ENCODE measurements at regions not wholly inside any gene's neighbourhood (a gene's known extent, or its start where the extent isn't known, plus 50 kb on each side); places are given as distances from the start of the nearest gene placed in this dataset.

- WGBS (ENCODE audit: low lambda C conversion rate): 3% methylated on average over 1 of the region's 1 CpG
Measured at GRCh38 chr2:9065901-9066300, 62.4 kb upstream of the MBOAT2 start.

GRCh38 chr2:9063023-9063606 lies 59.6 kb upstream of the MBOAT2 start:
- no TSS peak for BruUV-seq (replicated peaks)
- Histone ChIP-seq H3K4me1 (ENCODE audit: insufficient read depth, low read length) (no peaks in the 10 kb centered on the region), H3K9ac (ENCODE audit: insufficient read depth, low read depth, low read length) (no peak overlapping the region), H3K79me2 (ENCODE audit: insufficient read depth, low read length) (no peaks in the 10 kb centered on the region), H3K27me3 (ENCODE audit: control insufficient read depth in 1 of 2, insufficient read depth in 2 of 2, low read length in 2 of 2) (peaks cover 0 to 13% of the 10 kb centered on the region in 2 experiments; a peak in 1 of 5 replicates), H3K4me2 (ENCODE audit: low read depth, low read length) (no peak overlapping the region), H3K4me3 (replicated peaks in 1 of 3; ENCODE audit: insufficient read depth in 1 of 3, low read depth in 2 of 3, low read length in 3 of 3) (no peak overlapping the region), H2AFZ (ENCODE audit: low read length) (no peak overlapping the region), H3K36me3 (replicated peaks in 1 of 2; ENCODE audit: control insufficient read depth in 1 of 2, insufficient read depth in 2 of 2, low read length in 2 of 2) (no peaks in the 10 kb centered on the region), H3K27ac (ENCODE audit: extremely low read length, insufficient read depth, low read length) (no peak overlapping the region), H4K20me1 (ENCODE audit: insufficient read depth, low read length) (no peaks in the 10 kb centered on the region), H3K9me3 (ENCODE audit: low read length) (no peaks in the 10 kb centered on the region)
- no peak for DNase-seq (ENCODE audit: low spot score)
- POLR2A ChIA-PET: no interaction called here
- in situ Hi-C loops (cut with HindIII; ENCODE audit: extremely low pct_ligation_motif_present, low pct_unique_long_range_greater_than_20kb) (no loop called here), intact Hi-C loops (cut with micrococcal nuclease; ENCODE audit: unreplicated experiment) (no loop called here)
- WGBS (ENCODE audit: low lambda C conversion rate): 40% methylated on average over 2 of the region's 2 CpGs
- FAIRE-seq: no peak
- TF ChIP-seq ZNF101 (CRISPR knock-in tag; IDR thresholded peaks at IDR 0.05; ENCODE audit: borderline replicate concordance, low read depth) (no peak), U2AF2 (IDR thresholded peaks at IDR 0.05; ENCODE audit: low read depth, low read length) (0 out of 2 replicates have a peak, but pooled peaks have one; percentile 76)
- no peak for ATAC-seq
- CTCF ChIA-PET (ENCODE audit: low intra/inter-chr PET ratio, low total read pairs): no interaction called here

More at GRCh38 chr2:9065901-9066300, 62.4 kb upstream of the MBOAT2 start:
- H3K36me3 ChIP-seq (replicated peaks in 1 of 2; ENCODE audit: control insufficient read depth in 1 of 2, insufficient read depth in 2 of 2, low read length in 2 of 2): no peaks in the 10 kb centered on the region
- no peaks in the 10 kb centered on the region for H4K20me1 ChIP-seq (ENCODE audit: insufficient read depth, low read length)
- intact Hi-C loops (cut with micrococcal nuclease; ENCODE audit: unreplicated experiment): no loop called here
- no peak overlapping the region for H2AFZ ChIP-seq (ENCODE audit: low read length)
- no peak for TF ChIP-seq RBAK (CRISPR knock-in tag; IDR thresholded peaks at IDR 0.05)
- TF ChIP-seq ZNF225 (CRISPR knock-in tag; IDR thresholded peaks at IDR 0.05): no peak
- no peak for TF ChIP-seq ZNF503 (CRISPR knock-in tag; IDR thresholded peaks at IDR 0.05)
- TF ChIP-seq ZNF160 (CRISPR knock-in tag; IDR thresholded peaks at IDR 0.05): peak; percentile 82
- no peak for TF ChIP-seq PAWR (CRISPR knock-in tag; IDR thresholded peaks at IDR 0.05; ENCODE audit: borderline replicate concordance)
- 0 out of 5 replicates have a peak, but pooled peaks cover 0 to 3% of the 10 kb centered on the region in 2 experiments for H3K27me3 ChIP-seq (ENCODE audit: control insufficient read depth in 1 of 2, insufficient read depth in 2 of 2, low read length in 2 of 2)
- in situ Hi-C loops (cut with HindIII; ENCODE audit: extremely low pct_ligation_motif_present, low pct_unique_long_range_greater_than_20kb): no loop called here
- no peaks in the 10 kb centered on the region for H3K79me2 ChIP-seq (ENCODE audit: insufficient read depth, low read length)
- H3K9me3 ChIP-seq (ENCODE audit: low read length): no peaks in the 10 kb centered on the region
- H3K27ac ChIP-seq (ENCODE audit: extremely low read length, insufficient read depth, low read length): no peak overlapping the region
- no peak for DNase-seq (ENCODE audit: low spot score)
- no peak for ATAC-seq
- no peak overlapping the region for H3K4me3 ChIP-seq (replicated peaks in 1 of 3; ENCODE audit: insufficient read depth in 1 of 3, low read depth in 2 of 3, low read length in 3 of 3)
- no peak overlapping the region for H3K4me2 ChIP-seq (ENCODE audit: low read depth, low read length)
- BruUV-seq (replicated peaks): no TSS peak
- no peak for FAIRE-seq
- no peak overlapping the region for H3K9ac ChIP-seq (ENCODE audit: insufficient read depth, low read depth, low read length)
- ChIA-PET POLR2A (no interaction called here), CTCF (ENCODE audit: low intra/inter-chr PET ratio, low total read pairs) (no interaction called here)
- H3K4me1 ChIP-seq (ENCODE audit: insufficient read depth, low read length): no peaks in the 10 kb centered on the region

All from HepG2 (cell line).